ENCODE measurements at regions not wholly inside any gene's neighbourhood (a gene's known extent, or its start where the extent isn't known, plus 50 kb on each side); places are given as distances from the start of the nearest gene placed in this dataset.

GRCh38 chr15:96147267-96147666, 183.2 kb upstream of the NR2F2 start:
- no peak overlapping the region for H3K27ac Mint-ChIP-seq
- no peaks in the 10 kb centered on the region; the same call in 2 of the 3 replicates for H3K4me1 Mint-ChIP-seq
- Histone ChIP-seq H3K4me3 (no peak overlapping the region), H2AFZ (no peak overlapping the region), H3K9me2 (ENCODE audit: insufficient read depth) (no peaks in the 10 kb centered on the region), H3F3A (replicated peaks; ENCODE audit: low read depth) (no peaks in the 10 kb centered on the region), H3K27ac (ENCODE audit: low read depth) (no peak overlapping the region), H4K20me1 (replicated peaks; ENCODE audit: insufficient read depth) (no peaks in the 10 kb centered on the region; the same call in 1 of the 2 replicates), H3K27me3 (ENCODE audit: insufficient read depth) (no peaks in the 10 kb centered on the region), H3K4me2 (no peak overlapping the region), H3K4me1 (ENCODE audit: insufficient read depth) (no peaks in the 10 kb centered on the region), H3K36me3 (ENCODE audit: insufficient read depth) (no peaks in the 10 kb centered on the region), H3K79me2 (replicated peaks; ENCODE audit: insufficient read depth) (no peaks in the 10 kb centered on the region)
- DNase-seq (ENCODE audit: low spot score), result no peak
- H3K27me3 Mint-ChIP-seq (ENCODE audit: insufficient read depth, low read depth, poor library complexity), result peaks cover 5% of the 10 kb centered on the region
- H3K4me3 Mint-ChIP-seq, result no peak overlapping the region
- TF ChIP-seq CREB1 (CRISPR knock-in tag; IDR thresholded peaks at IDR 0.05; ENCODE audit: low read depth) (no peak), REST (IDR thresholded peaks at IDR 0.05; ENCODE audit: unreplicated experiment) (no peak), ZNF331 (CRISPR knock-in tag; IDR thresholded peaks at IDR 0.05; ENCODE audit: low read depth) (no peak), STAT1 (IDR thresholded peaks at IDR 0.05; ENCODE audit: unreplicated experiment) (no peak), ETS1 (IDR thresholded peaks at IDR 0.05) (no peak), ZNF462 (CRISPR knock-in tag; IDR thresholded peaks at IDR 0.05) (no peak), JUNB (IDR thresholded peaks at IDR 0.05; ENCODE audit: unreplicated experiment) (no peak), POLR2AphosphoS5 (IDR thresholded peaks at IDR 0.05; ENCODE audit: low read depth) (no peak), ZNF114 (CRISPR knock-in tag; IDR thresholded peaks at IDR 0.05) (no peak), EZH2phosphoT487 (IDR thresholded peaks at IDR 0.05; ENCODE audit: unreplicated experiment) (no peak), CTCF (conservative IDR thresholded peaks at IDR 0.05; ENCODE audit: low read depth in 2 of 2) (no peak), NANOG (IDR thresholded peaks at IDR 0.05; ENCODE audit: borderline replicate concordance) (no peak), EZH2 (IDR thresholded peaks at IDR 0.05; ENCODE audit: low read depth, unreplicated experiment) (no peak)
- H3K36me3 Mint-ChIP-seq (ENCODE audit: low read depth), result no peaks in the 10 kb centered on the region
- no peaks in the 10 kb centered on the region for H3K9me3 Mint-ChIP-seq
- ATAC-seq, result no peak
